ENCODE measurements at regions not wholly inside any gene's neighbourhood (a gene's known extent, or its start where the extent isn't known, plus 50 kb on each side); places are given as distances from the start of the nearest gene placed in this dataset.
"Not testable (repeated sequence)": the region's sequence is repeated elsewhere in the genome, so short reads cannot be mapped to it uniquely, and the experiment has no call there.

GRCh38 chr3:90180543-90180942, 1073.1 kb downstream of the EPHA3 start:
- no peak for DNase-seq

GRCh38 chr3:90182291-90182976, 1075.0 kb downstream of the EPHA3 start:
- peak; percentile 7 to 71 (median 26) for DNase-seq

- DNase-seq = no peak
Measured at GRCh38 chr3:90184861-90185260, 1077.4 kb downstream of the EPHA3 start.

GRCh38 chr3:90197383-90197782, 1090.0 kb downstream of the EPHA3 start:
- not testable (repeated sequence) for DNase-seq

- not testable (repeated sequence) for DNase-seq
Measured at GRCh38 chr3:90202931-90203330, 1095.5 kb downstream of the EPHA3 start.

GRCh38 chr3:90206482-90206881, 1099.1 kb downstream of the EPHA3 start:
- not testable (repeated sequence) for DNase-seq

- not testable (repeated sequence) for DNase-seq
Measured at GRCh38 chr3:90207353-90208097, 1100.1 kb downstream of the EPHA3 start.

GRCh38 chr3:90221900-90222299, 1114.5 kb downstream of the EPHA3 start:
- DNase-seq = no peak

GRCh38 chr3:90241481-90241880, 1134.1 kb downstream of the EPHA3 start:
- DNase-seq = peak; percentile 1 to 18 (median 4)

- DNase-seq = no peak
Measured at GRCh38 chr3:90253131-90253530, 1145.7 kb downstream of the EPHA3 start.

GRCh38 chr3:90261481-90262433, 1154.3 kb downstream of the EPHA3 start:
- no peak for DNase-seq
